ENCODE measurements at regions not wholly inside any gene's neighbourhood (a gene's known extent, or its start where the extent isn't known, plus 50 kb on each side); places are given as distances from the start of the nearest gene placed in this dataset.
"Not testable (repeated sequence)": the region's sequence is repeated elsewhere in the genome, so short reads cannot be mapped to it uniquely, and the experiment has no call there.

- no peak for DNase-seq (ENCODE audit: extremely low spot score in 2 of 2)
- intact Hi-C loops (cut with DNase I): loop anchor here (10.0 kb wide), 1 partner anchor 55 kb away; no protein-coding TSS in a partner anchor
- H3K36me3 ChIP-seq: no peaks in the 10 kb centered on the region
- H3K4me1 ChIP-seq: no peaks in the 10 kb centered on the region
- no peak overlapping the region for H3K27ac ChIP-seq
- H3K27me3 ChIP-seq: no peaks in the 10 kb centered on the region
- no peak for TF ChIP-seq POLR2AphosphoS5 (IDR thresholded peaks at IDR 0.05; ENCODE audit: insufficient read depth in 1 of 2, low read depth in 1 of 2)
- TF ChIP-seq, protein P1, sequence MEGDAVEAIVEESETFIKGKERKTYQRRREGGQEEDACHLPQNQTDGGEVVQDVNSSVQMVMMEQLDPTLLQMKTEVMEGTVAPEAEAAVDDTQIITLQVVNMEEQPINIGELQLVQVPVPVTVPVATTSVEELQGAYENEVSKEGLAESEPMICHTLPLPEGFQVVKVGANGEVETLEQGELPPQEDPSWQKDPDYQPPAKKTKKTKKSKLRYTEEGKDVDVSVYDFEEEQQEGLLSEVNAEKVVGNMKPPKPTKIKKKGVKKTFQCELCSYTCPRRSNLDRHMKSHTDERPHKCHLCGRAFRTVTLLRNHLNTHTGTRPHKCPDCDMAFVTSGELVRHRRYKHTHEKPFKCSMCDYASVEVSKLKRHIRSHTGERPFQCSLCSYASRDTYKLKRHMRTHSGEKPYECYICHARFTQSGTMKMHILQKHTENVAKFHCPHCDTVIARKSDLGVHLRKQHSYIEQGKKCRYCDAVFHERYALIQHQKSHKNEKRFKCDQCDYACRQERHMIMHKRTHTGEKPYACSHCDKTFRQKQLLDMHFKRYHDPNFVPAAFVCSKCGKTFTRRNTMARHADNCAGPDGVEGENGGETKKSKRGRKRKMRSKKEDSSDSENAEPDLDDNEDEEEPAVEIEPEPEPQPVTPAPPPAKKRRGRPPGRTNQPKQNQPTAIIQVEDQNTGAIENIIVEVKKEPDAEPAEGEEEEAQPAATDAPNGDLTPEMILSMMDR (IDR thresholded peaks at IDR 0.05): no peak
- TF ChIP-seq POLR2A (IDR thresholded peaks at IDR 0.05): no peak
- H3K9me3 ChIP-seq: no peaks in the 10 kb centered on the region
- H3K4me3 ChIP-seq: no peak overlapping the region
Observed at GRCh38 chr21:23939369-23940065, 1667.8 kb downstream of the MRPL39 start.

DNA sequence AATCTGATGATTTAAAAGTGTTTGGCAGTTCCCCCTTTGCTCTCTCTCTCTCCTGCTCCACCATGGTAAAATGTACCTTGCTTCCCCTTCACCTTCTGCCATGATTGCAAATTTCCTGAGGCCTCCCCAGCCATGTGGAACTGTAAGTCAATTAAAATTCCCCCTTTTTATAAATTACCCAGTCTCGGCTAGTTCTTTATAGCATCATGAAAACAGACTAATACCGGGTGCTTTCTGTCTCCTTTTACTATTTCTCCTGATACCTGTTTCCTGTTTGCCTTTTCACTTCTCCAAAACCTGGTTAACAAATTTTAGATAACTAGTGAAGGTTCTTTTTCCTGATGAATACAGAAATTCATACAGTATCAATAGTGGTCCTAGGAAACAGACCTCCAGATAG is 1670.3 kb downstream of the MRPL39 start:
- TF ChIP-seq POLR2A (IDR thresholded peaks at IDR 0.05): no peak
- TF ChIP-seq, protein P1 (IDR thresholded peaks at IDR 0.05): no peak
- TF ChIP-seq POLR2AphosphoS5 (IDR thresholded peaks at IDR 0.05; ENCODE audit: insufficient read depth in 1 of 2, low read depth in 1 of 2): no peak
- intact Hi-C loops (cut with DNase I): loop anchor here (10.0 kb wide), 1 partner anchor 58 kb away; no protein-coding TSS in a partner anchor
- H3K4me3 ChIP-seq: no peak overlapping the region
- no peak for DNase-seq (ENCODE audit: extremely low spot score in 2 of 2)
- H3K27me3 ChIP-seq: no peaks in the 10 kb centered on the region
- H3K36me3 ChIP-seq: no peaks in the 10 kb centered on the region
- H3K27ac ChIP-seq: no peak overlapping the region
- H3K9me3 ChIP-seq: no peaks in the 10 kb centered on the region
- H3K4me1 ChIP-seq: no peaks in the 10 kb centered on the region

GRCh38 chr21:23936224-23936623 is 1671.1 kb downstream of the MRPL39 start:
- no peak for DNase-seq (ENCODE audit: extremely low spot score in 2 of 2)
- H3K36me3 ChIP-seq: no peaks in the 10 kb centered on the region
- no peaks in the 10 kb centered on the region for H3K27me3 ChIP-seq
- H3K27ac ChIP-seq: no peak overlapping the region
- intact Hi-C loops (cut with DNase I): loop anchor here (10.0 kb wide), 1 partner anchor 59 kb away; no protein-coding TSS in a partner anchor
- H3K9me3 ChIP-seq: no peaks in the 10 kb centered on the region
- H3K4me1 ChIP-seq: no peaks in the 10 kb centered on the region
- no peak for TF ChIP-seq POLR2A (IDR thresholded peaks at IDR 0.05)
- no peak for TF ChIP-seq POLR2AphosphoS5 (IDR thresholded peaks at IDR 0.05; ENCODE audit: insufficient read depth in 1 of 2, low read depth in 1 of 2)
- TF ChIP-seq, protein P1 (IDR thresholded peaks at IDR 0.05): no peak
- no peak overlapping the region for H3K4me3 ChIP-seq

DNA sequence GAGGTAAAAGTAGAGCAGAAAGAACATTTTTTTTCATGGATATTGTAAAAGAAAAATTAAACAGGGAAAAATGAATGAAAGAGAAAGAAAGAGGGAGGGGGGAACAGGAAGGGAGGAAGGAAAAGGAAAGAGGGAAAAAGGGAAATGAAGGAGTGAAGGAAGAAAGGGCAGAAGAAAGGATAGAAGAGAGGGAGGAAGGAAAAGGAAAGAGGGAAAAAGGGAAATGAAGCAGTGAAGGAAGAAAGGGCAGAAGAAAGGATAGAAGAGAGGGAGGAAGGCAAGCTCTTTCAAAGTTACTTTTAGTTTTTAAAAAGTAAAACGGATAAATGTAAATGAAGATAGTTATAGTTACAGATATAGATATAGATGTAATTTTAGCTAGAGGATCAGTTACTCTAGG is 1676.7 kb downstream of the MRPL39 start:
- no peaks in the 10 kb centered on the region for H3K27me3 ChIP-seq
- no peak for DNase-seq (ENCODE audit: extremely low spot score in 2 of 2)
- no peaks in the 10 kb centered on the region for H3K4me1 ChIP-seq
- TF ChIP-seq, protein P1 (IDR thresholded peaks at IDR 0.05): no peak
- no peak for TF ChIP-seq POLR2A (IDR thresholded peaks at IDR 0.05)
- no peak for TF ChIP-seq POLR2AphosphoS5 (IDR thresholded peaks at IDR 0.05; ENCODE audit: insufficient read depth in 1 of 2, low read depth in 1 of 2)
- no peak overlapping the region for H3K27ac ChIP-seq
- intact Hi-C loops (cut with DNase I): loop anchor here (10.0 kb wide), 1 partner anchor 64 kb away; no protein-coding TSS in a partner anchor
- H3K4me3 ChIP-seq: no peak overlapping the region
- no peaks in the 10 kb centered on the region for H3K9me3 ChIP-seq
- no peaks in the 10 kb centered on the region for H3K36me3 ChIP-seq

DNA sequence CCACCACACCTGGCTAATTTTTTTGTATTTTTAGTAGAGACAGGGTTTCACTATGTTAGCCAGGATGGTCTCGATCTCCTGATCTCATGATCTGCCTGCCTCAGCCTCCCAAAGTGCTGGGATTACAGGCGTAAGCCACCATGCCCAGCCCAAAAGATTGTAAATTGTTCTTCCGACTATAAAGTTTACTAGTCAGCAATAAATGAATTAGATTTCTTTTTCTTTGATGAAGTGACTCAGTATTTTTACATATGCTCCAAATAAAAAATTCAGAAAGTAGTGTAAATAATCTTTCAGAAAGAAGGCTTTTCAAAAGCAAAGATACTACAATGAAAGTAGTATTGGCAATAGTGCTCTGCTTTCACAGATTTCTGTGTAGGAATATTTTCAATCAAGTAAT is 1680.9 kb downstream of the MRPL39 start:
- H3K4me1 ChIP-seq; H3K27me3 ChIP-seq; H3K4me3 ChIP-seq; H3K36me3 ChIP-seq; DNase-seq (ENCODE audit: extremely low spot score in 2 of 2); H3K9me3 ChIP-seq; intact Hi-C loops (cut with DNase I); H3K27ac ChIP-seq: not testable (repeated sequence)

Data from vagina (tissue), 2 donors.